NCI-H345 (cell line): ENCODE measurements at regions not wholly inside any gene's neighbourhood (a gene's known extent, or its start where the extent isn't known, plus 50 kb on each side); places are given as distances from the start of the nearest gene placed in this dataset.

ENCODE experiments used
- DNase-seq: peaks from one replicate; lab custom pipeline; 2025; lab: John Stamatoyannopoulos, UW

DNA sequence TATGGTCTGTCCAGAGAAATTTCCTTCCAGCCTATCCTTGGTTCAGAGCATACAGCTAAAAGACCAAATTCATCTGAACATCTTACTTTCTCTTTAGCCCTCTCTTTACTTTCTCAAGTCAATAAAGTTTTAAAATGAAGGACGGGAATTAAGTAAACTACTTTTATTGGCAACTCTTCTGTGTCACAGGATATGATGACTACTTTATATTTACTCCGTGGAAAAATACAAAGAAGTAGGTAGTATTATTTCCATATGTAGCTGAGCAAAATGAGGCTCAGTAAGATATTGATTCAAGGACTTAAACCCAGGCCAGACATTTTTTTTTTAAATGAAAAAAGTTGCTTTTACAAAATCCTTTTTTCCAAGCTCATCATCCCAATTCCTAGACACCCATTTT, 151.2 kb upstream of the DPYD start:
- no peak for DNase-seq

DNA sequence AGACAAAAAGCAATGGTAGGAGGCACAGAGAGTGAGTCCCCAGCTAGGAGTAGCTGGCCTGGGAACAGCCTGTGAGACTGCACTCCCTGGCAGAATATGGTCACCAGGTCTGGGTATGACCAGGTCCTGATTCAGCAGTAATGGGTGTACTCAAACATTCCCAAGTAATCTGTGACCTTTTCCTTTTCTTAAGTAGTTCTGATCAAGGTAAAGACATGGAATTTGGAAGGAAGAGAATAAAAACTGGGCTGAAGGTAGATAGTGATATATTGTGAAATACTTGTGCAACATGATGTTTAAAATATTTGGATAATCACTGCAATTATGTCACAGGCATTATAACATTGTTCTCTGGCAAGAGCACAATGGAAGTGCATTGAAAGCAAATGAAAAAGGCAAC, 147.2 kb upstream of the DPYD start:
- no peak for DNase-seq

DNA sequence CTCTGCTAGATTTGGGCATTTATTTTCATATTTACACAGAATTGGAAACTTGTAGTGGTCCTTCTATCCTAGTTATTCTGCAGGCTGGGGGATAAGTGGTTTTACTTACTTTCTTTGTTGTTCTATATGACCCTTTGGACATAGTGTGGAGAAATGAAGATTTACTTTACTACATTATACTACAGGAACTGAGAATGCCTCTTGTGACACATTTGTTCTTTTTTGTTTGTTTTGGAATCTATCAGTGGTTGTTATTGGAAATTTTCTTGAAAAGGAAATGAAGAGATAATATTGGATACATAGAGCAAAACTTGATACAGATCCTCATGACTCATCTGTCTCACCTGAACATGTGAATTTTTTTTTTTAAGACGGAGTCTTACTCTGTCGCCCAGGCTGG, 146.1 kb upstream of the DPYD start:
- DNase-seq: no peak

DNA sequence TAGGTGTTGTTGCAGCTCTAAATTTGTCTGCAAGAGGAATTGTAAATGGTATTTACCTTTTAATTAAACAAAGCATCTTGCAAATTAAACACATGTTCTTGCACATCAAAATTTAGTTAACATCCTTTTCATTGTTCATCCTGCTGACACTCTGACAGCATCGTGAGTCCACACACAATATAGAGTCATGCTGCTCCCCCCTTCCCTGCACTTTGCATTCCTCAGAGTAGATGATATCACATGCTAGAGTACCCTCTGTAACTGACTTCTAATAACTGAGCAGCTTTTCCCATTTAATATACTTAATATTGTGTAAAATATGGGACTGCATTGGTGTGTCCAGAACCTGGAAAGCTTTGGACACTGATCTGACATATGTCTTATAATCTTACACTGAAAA, 138.8 kb upstream of the DPYD start:
- no peak for DNase-seq

DNA sequence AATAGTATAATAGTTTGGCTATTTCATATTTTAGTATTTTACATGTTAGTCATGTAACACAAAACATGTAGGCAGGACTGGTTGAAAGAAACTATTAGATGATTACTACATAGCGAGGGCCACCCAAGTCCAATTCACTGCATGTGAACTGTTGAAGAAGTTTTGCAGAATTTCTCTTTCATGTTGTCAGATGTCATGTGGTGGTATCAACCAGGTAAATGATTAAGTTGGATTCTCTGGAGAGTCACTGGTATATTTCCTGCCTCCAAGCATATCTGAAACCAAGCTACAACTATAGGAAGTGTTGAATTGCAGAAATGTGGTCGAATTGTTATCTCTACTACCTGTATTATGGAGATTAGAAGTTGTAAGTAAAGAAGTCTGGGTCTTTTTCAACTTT, 137.8 kb upstream of the DPYD start:
- no peak for DNase-seq

DNA sequence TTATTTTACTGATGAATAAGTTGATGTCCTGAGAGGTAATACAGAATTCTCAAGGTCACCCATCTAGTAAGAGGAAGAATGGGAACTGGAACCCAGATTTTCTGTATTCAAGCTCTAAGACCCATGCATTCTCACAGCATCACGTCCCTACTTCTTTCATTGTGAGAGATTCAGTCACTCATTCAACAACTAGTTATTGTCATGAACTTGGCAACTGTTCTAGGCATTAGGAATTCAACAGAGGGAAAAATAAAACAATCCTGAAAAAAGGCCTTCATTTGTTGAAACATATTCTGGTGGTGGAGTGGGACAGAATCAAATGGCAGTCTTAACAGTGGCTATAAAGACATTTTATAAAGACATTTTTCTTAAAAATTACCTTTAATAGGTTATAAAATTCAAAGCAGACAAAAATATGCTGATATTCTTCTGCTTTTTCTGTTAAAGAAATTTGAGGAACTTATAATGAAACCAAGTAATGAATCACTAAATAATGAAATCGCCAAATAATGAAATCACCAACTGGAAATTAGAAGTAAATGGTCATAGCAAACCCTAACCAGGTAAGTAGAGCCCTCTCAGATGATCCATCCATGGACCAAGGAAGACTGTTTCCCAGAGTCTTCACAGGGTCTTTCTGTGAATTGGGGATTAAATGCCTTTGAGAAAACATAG, 136.5 kb upstream of the DPYD start:
- DNase-seq: no peak

DNA sequence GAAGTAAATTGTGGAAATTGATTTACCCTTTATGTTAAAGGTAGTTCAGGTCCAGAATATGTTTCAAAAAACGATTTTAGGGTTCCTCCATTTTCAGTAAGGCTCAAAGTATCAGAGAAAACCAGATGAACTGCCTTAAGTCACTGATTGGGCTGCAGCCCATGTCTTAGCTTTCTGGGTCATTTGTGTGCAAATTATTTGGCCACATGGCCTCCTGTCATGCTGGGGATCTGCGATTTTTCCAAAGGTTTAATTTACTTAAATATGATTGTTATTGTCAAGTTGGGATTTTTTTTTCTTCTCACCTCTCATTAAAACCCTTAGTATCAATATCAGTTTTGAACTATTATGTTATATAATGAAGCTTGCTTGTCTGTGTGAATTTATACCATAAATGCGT, 135.9 kb upstream of the DPYD start:
- DNase-seq: no peak

DNA sequence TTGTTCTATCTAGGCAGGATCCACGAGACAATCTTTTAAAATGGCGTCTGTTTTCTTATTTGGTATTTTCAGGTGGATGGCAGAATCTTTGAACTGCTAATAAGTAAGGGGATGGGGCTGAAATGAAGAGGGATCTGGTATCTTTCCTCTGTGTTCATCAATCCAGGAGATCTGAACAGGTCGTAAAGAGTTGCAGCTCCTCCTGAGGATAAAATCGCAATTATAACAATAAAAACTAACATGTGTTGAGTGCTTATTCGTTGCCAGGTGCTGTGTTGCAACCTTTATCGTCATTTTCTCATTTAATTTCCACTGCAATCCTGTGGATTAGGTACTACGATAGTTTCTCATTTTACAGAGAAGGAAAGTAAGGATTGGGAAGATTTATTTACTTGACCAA, 134.6 kb upstream of the DPYD start:
- no peak for DNase-seq

DNA sequence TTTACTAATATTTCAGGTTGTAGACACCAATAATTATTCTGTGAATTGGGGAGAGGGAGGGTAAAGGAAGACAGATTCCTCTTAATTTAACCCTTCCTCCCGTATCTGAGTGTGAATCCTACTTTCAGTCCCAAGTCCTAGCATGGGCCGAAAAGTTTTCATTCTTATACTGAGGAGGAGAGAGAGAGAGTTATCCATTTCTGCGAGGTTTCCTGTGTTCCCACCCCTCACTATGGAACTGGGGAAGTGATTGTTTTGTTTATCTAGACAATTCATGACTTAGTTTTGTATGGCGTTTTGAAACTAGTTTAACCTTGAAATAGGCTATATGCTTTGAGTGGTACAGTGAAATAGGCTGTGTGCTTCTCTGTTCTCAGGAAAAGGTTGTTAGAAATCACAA, 134.0 kb upstream of the DPYD start:
- DNase-seq: no peak

DNA sequence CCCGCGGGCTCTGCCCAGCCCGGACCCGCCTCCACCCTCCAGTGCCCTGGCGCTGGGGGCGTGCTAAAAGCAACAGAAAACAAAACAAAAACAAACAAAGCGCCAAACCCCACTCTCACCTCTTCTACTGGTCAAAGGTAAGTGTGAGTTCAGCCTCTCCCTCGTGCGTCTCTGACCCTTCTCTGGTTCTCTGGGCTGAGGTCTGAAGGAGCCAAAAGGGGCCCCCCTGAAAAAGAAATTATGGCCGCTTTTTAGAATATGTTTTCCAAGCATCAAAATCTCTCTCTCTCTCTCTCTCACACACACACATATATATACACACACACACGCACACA, 133.5 kb upstream of the DPYD start:
- no peak for DNase-seq

DNA sequence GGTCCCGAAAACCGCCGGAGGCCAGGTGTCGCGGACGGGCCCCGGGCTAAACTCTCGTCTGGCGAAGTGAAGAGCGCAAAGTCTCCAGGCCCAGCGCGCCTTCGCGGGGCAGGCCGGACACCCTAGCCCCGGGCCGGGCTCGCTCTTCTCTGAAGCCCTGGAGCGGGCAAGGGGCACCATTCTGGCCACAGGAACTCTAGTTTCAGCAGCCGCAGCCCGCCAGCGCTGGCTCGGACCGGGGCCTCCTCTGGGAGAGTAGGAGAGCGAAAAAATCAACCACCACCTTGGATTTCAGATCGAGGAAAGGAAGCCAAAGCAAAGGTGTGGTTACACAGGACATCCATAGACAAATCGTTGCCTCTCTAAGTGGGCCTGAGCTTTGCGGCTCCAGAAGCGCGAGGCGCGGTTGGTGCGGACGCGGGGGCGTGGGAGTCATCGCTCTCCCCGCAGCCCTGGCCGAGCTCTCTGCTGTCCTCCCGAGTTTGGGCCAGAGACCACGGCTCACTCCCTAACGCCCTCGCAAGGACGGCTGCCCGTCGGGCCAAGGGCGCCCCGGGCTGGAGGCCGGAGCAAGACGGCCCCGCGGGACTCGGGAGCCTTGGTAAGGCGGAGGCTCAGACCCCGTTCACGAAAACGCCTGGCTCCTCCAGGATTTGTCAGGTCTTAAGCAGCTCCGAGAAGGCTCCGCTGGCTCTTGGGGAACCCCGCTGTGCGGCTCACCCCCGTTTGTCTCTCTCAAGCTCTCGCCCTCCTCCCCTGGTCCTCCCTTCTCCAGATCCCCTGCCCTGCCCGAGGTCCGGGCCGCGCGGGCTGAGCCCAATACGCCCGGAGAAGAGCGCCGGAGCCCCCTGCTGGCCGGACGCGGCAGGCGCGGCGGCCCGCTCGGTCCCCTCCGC, 132.9 kb upstream of the DPYD start:
- DNase-seq: peak; percentile 71

DNA sequence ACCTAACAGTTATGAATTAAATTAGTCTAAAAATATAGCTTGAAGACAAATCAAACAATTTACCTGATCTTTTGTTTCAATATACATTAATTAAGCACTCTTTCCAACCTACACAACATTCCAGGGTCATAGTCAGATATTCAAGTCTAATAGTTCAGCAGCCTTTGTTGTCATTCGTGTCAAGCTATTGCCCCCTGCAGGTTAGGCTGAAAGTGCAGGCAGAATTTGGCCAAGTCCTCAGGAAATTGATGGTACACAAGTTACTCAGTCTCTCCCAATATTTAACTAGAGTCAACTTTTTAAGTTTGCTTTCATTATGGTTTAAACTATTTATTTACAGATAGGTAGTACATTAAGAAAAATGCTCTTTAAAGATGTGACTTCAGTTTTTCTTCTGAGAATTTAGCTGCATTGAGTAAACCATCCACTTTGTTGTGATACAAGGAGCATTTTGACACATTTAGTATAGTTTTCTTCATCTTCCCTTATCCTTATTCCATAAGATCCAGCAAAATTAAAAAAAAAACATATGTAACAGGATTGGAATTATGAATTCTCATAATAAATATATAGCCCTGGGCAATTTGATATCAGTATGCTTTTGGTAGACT, 130.3 kb upstream of the DPYD start:
- DNase-seq: peak; percentile 78

DNA sequence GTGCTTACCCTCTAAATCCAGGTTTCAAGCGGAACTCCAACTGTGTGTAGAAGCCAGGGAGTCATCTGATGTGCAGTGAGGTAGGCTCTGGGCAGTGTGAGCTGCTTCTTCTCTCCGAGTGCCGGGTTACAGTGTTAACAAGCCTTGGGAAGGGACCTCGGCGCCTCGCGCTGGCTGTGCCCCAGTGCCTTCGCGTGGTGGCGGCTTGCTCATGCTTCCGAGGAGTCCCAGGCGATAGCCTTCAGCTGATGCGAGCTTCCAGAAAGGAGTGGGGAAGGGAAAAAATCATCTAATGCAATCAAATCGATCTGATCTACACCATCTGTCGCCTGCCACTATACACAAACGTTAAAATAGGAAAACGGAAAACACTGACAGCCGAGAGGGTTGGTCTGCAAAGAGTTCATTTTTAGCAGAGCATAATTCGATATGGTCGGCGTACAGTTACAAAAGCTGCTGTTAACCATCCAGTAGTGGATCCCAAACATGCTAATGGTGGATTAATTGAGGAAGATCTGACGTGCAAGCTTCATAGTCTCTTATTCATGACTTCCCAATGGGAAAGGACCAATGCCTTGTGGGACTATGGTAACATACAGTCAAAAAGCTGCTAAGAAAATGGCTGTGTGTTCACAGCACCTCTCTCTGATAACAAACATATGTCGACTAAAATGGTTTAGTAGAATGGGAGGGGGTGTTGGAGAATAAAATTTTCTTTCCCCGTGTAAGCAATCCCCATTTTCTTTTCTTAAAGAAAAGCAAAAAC, 128.7 kb upstream of the DPYD start:
- DNase-seq: peak; percentile 26

DNA sequence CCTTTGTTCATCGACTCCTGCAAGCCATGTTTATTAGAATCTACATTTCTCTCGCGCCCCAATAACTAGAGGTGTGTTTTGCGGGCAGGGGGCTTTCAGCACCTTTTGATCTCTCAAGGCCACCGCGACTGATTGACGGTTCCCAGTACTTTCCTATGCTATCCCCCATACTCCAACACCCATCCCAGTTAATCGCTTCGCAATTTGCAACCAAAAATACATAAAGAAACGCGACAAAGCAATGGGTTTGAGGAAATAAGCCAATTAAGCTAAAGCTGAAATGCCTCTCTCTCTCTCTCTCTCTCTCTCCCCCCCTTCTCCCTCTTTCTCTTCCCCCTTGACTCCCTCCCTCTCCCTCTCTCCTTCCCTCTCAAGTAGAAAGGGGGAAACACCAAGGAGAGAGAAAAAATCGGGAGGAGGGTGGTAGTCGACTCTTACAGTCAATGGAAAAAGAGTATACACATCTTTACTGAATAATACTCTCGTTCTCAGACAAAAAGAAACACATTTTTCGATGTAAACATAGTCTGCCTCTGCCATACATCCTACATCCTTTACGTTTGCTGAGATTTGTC, 128.0 kb upstream of the DPYD start:
- DNase-seq: no peak

DNA sequence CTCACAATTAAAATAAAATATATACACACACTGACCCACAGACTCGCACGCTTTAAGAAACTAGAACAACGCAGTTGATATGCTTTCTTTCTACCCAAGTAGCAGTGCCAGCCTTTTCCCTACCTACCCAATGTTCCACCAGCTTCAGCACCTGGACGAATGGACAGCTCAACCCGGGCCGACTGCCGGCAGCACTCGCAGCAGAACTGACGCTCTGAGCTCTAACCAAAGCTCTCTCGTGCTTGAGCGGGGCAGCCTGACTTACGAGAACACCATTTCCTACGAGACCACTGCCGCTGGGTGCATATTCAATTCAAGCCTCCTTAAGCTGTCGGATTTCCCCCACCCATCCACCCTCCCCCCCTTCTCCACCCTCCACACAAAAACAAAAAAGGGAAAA, 127.4 kb upstream of the DPYD start:
- peak; percentile 15 for DNase-seq

DNA sequence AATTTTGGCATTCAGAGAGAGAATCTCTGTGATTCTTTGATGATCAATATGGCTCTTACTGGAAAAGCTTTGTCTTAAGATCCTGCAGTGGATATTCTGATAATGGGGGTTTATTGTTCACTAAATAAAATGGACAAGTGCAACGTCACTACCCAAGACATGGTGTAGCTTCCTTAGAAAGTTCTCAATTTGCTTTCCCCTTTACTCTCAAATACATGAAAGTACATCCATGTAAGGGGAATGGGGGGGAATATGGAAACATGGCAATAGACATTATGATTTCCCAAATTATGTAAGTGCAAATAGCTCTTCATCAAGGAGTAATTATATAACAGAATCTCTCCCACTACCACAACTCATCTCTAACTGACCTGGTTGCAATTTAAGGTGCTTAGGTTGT, 126.3 kb upstream of the DPYD start:
- DNase-seq: no peak

DNA sequence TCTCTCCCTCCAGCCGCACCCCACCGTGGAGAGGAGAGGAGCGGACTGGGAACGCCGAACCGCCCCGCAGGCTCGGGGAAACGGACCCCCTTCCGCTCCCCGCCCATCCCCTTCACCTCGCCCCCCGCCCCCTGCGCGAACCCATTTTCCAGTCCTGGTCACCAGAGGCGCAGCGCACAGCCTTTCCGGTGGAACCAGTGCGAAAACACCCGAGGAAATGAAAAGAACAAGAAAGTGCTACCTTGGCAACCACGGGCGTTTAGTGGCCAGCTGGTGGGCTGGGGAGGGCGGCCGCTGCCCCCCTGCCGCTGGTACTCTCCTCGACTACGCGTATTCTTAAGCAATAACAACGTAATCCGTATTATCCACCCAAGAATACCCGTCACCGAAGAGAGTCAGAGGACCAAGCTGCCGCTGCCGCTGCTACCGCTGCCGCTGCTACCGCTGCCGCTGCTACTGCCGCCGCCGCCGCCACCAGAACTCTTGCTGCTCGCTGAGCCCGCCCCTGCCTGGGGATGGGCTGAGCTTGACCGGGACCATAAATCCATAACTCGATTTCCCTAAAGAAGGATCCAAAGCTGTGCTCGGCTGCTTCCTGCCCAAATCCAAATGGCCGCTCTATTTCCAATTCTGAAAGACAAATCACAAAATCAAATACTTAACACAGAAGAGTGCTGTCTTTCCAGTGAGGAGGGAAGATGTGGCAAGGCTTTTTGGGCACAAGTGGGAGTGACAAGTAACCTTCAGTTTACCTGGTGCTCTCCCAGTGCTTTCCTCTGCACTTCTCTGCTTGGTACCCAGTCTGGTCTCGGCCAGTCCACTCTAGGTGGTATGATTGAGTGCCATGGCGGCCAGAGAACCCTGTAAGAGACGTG, 125.2 kb upstream of the DPYD start:
- DNase-seq: peak; percentile 25

DNA sequence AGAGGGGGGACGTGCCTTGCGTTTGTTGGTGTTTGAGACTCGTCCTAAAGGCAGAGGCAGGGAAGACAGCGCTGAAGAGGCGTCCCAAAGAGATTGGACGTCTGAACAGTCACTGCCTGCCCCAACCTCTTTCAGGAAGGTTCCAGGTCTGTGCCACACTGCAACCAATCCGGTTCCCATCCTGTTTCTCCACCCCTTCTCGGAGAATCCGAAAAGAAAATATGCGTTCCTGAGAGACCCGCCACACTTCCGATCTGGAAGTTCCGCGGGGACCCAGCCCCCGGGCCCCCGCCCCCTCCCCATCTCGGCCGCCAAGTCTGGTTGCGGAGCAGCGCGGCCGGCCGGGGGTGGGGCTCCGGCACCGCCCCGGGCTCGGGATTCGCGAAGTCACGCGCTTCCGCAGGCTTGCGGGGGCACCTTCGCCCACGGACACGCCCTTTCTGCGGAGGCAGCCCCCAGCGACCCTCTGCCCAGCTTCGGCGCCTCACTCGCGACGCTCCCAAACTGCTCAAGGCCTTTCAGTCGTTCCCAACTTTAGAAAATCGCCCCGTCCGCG, 124.5 kb upstream of the DPYD start:
- no peak for DNase-seq

DNA sequence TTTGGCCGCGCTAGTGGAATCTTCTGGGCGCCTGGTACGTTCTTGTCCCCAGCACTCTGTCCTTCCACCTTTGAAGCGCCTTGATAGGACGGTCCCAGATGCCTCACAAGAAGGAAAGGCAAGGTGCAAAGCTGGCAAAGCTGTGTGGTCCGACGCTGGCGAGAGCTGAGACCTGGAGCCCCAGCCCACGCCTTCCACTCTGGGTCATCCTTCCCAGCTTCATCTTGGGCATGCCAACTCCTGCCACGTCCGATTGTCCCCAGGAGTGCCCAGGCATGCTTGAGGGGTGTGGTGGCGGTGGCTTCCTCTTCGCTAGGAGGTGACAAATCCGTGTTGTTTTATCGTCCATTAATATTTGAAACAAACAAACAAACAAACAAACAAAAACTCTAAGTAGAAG, 123.9 kb upstream of the DPYD start:
- no peak for DNase-seq

DNA sequence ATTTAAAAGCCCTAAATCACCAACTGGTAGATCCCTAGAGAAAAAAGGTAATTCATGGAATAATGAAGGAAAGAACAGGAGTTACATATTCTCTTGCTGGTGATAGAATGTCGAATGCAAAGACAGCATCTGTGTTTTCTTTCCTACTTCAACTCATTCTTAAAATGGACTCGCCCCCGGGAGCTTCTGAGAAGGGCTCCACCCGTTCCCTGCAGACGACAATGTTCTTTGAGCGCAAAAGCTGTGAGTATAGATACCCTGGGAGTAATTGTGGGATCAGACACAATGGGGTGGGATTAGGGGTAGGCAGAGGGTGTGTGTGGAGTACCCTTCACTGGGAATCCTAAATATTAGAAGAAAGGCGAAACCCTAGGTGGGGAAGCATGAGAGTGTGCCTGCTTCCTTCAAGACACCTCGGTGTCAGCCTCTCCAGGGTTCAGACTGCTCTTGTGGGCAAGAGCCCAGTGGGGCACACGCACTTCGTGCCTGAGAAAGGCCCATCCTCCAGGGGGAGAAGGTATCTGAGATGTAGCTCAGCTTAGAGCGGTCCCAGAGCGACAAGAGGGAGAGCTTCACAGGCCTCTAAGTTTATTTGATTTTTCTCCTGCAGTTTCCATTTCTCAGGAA, 123.3 kb upstream of the DPYD start:
- DNase-seq: no peak
